Activated CD8-positive, alpha-beta memory T cell treated with anti-CD3 and anti-CD28 coated beads for 48 hours (primary cell): ENCODE measurements at regions not wholly inside any gene's neighbourhood (a gene's known extent, or its start where the extent isn't known, plus 50 kb on each side); places are given as distances from the start of the nearest gene placed in this dataset.
"Not testable (repeated sequence)": the region's sequence is repeated elsewhere in the genome, so short reads cannot be mapped to it uniquely, and the experiment has no call there.

Experiments
- DNase-seq, 3 experiments: peaks; one replicate each; pipeline ENCODE4 v3.0.0-alpha.2; 2020; ENCODE audit warnings: low read depth in 2 of 3, low spot score in 2 of 3

DNA sequence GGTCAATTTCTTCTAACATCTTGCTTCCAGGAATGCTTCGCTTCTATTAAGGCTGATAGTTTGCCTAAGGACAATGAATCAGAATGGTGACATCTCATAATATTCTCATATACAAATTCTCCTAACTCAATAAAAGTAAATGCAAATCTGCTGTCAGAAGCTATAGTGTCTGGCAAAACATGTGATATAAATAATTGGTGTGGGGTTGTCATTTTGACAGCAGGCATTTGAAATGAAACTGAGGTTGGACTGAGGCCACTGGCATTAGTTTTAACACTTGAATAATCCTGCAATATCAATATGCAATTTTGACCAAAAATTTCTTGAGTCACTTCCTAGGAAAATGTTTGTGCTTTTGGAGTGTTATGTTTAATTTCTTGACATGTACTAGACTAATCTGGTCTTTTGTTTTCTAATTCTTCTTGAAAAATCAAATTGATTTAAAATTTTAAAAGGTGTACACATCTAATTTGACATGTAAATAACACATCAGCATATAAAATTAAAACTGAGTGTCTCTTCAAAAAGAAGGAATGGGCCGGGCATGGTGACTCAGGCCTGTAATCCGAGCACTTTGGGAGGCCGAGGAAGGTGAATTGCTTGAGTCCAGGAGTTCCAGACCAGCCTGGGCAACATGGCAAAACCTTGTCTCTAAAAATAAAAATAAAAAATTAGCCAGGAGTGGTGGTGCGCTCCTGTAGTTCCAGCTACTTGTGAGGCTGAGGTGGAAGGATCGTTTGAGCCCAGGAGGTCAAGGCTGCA is 92.3 kb upstream of the BTG1 start:
- no peak for DNase-seq

DNA sequence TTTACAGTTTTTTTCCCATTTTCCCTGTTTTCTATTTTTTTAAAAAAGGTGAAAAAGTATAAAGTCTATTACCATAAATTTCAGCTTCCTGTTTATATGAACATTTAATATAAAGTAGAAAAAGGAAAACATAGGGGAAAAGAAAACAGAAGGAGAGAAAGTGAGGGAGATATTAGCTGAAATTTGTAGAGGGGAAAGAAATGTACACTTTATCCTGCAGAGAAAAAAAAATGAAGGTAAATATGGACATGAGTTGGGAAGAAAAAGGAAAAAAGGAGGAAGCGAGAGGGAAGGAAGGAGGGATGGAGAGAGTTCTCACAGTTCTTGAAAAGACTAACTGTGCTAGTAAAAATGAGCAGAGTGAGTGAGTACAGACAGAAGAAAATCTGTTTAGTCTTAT is 91.6 kb upstream of the BTG1 start:
- no peak for DNase-seq

DNA sequence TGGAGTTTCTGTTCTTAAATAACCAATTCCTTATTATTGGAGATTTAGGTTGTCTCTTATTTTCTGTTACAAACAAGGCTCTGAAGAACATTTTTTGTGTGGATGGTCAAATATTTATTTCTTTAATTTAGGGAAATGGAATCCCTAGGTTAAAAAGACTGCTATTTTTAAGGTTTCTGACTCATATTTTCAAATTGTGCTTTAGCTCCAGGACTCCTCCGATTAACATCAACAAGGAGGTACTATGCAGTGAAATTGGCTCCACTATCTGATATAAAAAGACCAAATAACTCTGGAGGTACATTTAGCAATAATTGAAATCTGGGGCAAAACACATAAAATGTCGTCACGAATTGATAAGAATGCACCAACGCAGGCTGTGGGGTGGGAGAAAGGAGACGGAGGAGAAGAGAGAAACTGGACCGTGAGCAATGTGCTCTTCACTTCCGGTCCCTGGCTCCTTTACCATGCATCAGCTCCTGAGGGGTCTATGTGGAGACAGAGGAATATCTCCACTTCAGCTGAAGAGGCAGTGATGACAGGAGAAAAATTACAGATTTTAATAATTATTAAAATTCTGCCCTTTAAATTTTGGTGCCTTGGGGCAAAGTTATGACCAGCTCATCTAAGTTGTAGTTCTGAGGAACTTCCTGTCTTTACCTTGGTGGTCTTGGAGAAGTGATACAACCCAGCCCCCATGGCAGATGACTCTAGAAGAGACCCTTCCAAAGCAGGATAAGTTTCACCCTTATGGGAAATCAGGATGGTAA is 90.2 kb upstream of the BTG1 start:
- no peak for DNase-seq

DNA sequence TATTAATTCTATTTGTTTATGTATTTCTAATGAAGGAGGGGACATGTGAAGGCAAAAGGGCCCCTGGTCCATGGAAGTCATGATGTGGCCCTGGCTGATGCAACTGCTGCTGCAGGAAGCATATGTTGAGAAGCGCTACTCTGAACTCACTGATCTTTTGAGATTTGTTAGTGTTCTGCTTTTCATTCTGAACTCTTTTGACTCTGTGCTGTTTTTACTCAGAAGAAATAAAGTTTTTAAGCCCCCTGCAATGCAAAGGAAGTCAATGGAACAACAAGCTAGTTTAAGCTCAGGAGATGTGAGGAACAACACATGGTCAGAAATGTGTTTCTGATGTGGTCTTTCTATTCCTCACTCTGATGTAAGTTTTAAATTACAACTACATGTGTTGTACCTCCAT is 88.9 kb upstream of the BTG1 start:
- no peak for DNase-seq

DNA sequence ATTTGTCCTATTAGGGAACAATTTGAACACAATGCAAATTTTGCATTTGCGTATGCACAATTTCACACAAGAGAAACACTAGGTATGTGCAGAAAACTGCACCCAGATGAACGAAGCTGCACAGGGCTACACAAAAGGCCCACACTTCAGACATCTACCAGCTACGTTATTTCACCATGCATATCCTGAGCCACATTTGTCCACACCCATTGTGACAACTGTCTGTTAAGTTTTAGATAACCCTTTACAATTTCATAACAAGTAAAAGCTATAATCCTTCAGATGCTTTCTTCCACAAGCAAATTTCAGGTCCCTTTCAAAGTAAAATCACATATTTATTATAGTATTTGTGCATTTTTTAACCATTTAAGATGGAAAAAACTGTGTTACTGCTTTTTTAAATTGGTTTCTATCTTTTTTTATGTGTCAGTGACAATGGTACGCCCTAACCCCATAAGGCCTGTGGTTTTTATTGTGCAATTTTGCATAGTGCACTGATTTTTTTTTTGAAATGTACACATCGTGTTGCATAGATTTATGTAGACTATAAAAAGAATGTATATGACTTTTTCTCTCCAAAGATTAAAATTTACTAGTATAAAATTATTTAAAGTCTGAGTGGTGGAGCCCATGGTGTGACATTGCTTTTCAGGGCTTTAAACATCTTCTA is 87.8 kb upstream of the BTG1 start:
- DNase-seq, result no peak

DNA sequence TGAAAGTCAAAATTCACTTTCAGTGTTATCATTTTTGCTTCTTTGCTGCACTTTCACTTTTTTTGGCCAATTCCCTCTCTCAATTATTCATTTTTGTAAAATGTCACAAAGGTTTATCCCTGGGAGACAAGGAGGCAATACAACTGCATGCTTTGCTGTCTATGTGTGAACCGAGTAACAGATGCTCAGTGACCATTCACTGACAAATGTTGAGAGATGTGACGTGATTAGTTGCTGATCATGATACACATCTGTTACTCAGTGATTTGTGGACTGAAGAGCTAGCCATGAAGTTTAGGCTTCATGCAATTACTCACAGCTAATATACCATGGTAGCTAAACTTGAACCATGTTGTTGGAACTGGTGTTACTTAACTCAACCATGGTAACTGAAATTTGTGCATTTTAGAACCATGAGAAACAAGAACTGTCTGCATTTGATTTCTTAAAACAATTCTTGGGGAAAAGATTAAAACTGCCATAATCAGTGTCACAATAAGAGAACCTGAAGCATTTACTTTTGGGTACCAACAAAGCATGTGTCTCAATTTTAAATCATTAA is 86.8 kb upstream of the BTG1 start:
- DNase-seq, result not testable (repeated sequence)

DNA sequence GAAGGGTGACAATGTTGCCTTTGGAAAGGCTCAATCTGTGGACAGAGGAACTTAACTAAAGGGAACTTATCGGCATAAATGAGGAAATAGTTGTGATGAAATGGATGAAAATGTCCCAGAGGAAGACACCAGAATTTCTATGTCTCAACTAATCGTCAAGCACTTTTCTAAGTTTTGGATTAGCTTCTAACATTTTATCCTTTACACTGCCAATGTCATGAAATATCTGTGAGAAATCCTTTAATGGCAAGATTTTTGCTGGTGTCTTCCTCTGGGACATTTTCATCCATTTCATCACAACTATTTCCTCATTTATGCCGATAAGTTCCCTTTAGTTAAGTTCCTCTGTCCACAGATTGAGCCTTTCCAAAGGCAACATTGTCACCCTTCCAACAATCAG is 86.3 kb upstream of the BTG1 start:
- not testable (repeated sequence) for DNase-seq

DNA sequence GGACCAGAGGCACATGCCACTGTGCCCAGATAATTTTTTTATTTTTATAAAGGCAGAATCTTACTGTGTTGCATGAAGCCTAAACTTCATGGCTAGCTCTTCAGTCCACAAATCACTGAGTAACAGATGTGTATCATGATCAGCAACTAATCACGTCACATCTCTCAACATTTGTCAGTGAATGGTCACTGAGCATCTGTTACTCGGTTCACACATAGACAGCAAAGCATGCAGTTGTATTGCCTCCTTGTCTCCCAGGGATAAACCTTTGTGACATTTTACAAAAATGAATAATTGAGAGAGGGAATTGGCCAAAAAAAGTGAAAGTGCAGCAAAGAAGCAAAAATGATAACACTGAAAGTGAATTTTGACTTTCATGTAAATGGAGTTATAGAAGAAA is 85.9 kb upstream of the BTG1 start:
- not testable (repeated sequence) for DNase-seq

DNA sequence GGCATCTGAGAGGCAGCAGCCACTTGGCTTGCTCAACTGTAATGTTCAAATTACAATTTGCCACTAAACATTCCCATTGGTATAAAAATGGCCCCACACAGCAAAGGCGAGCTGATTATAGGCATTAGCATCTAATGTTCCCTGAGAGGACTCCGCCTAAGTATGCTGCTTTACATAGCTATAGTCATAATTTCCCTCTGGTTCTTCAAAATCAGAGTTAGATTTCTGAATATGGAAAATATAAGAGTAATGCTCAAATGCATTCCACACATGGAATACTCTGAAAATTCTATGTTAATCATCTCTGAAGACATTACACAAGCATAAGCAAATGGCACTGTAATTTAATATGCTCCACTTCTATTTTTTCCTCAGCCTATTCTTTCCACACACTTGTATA is 83.7 kb upstream of the BTG1 start:
- no peak for DNase-seq

DNA sequence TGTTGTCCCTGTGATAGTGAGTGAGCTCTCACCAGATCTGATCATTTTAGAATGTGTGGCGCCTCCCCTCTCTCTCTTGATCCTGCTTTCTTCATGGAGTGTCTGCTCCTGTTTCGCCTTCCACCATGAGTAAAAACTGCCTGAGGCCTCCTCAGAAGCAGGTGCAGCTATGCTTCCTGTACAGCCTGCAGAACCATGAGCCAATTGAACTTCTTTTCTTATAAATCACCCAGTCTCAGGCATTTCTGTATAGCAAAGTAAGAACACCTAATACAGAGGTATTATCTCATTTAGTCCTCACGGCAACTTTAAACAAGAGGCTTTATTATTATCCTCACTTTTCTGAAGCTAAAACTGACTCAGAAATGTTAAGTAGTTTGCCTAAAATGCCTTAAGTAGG is 81.3 kb upstream of the BTG1 start:
- DNase-seq, result no peak

DNA sequence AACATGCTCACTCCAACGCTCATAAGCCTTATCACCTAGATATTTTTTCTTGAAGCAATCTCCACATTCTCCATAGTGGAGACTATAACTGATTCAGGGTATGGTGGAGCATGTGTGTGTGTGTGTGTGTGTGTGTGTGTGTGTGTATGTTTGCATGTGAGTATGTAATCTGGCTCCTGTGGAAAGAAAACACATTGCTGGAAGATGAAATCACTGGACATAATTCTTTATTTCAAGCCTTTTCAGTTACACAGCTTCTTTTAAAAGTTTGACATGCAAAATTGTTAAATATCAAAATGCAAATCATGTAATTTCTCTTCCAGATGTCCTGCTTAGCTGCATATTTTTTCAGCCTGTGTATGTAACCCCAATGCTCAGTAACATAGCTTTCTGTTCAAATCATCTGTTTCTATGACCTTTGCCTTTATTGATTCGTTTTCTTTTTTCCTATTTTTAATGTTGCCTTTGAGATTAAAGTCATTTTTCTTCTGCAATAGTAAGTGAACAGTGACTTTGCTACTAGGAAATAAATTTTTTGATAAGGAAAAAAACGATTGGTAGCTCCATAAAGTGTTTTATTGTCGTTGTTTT is 80.5 kb upstream of the BTG1 start:
- no peak for DNase-seq

DNA sequence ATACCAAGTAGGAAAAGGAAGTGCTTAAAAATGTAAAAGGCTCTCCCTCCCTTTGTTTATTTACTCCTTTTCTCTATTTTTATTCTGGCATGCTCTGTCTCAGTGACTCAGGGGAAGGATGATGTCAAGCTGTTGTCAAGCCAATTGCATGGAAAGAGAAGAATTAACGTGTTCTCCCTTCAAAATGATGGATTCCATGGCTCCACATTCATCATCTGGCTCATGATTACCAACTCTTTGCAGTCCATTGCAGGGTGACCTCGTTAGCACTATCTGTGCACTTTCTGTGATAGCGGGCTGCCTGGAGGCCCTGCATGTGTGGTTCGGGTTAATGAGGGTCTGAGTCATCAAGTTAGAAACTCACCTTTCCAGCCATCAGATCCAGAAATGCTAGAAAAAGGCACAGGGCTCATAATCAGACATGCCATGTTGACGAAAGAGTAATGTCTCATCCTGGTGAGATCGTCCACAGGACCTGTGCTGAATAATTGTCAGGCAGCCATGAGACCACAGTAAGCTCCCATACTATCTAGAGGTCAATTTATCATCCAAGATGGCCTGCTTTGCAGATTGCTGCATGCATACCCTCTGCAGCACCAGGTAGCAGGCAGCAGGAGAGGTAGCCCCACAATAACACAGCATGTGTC is 79.2 kb upstream of the BTG1 start:
- DNase-seq, result no peak

DNA sequence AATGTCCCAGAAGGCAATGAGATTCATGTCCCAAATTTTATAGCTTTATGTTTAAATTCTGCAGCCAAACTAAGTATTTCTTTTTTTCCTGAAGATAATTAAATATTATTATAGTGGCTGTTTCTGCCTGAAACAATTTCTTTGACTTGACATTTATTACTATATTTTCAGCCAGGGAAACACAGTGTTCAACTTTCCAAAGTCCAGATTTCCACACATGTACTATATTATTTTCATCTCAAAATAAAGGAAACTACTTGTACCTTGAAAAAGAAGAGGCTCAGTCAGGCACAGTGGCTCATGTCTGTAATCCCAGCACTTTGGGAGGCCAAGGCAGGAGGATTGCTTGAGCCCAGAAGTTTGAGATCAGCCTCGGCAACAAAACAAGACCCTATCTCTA is 77.8 kb upstream of the BTG1 start:
- no peak for DNase-seq

DNA sequence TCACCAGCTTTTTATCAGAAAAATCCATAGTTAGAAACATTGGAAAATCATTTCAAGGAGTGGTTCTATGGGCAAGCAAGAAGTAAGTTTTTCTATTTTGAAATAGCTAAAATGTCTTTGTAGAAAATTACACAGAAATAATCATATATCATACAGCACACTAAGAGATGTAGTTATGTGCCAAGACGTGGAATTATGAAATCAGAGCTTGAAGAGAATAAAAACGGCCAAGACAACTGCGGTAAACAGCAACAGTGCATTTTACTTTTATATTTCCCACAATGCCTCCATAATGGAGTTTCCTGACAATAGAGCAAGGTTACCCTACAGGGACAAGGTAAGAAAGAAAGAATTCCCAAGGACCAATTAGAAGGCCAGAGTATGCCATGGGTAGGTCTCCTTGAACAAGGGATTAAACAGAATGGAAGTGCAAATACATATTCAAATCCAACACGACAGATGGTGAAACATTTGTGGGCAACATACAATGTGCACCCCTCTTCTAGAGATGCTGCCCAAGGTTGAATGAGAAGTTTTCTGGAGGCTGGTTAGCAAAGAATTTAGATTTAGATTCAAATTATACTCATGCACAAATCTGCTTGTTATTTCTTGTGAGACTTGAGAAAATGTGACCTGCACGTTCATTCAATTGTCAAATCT is 76.1 kb upstream of the BTG1 start:
- no peak for DNase-seq

DNA sequence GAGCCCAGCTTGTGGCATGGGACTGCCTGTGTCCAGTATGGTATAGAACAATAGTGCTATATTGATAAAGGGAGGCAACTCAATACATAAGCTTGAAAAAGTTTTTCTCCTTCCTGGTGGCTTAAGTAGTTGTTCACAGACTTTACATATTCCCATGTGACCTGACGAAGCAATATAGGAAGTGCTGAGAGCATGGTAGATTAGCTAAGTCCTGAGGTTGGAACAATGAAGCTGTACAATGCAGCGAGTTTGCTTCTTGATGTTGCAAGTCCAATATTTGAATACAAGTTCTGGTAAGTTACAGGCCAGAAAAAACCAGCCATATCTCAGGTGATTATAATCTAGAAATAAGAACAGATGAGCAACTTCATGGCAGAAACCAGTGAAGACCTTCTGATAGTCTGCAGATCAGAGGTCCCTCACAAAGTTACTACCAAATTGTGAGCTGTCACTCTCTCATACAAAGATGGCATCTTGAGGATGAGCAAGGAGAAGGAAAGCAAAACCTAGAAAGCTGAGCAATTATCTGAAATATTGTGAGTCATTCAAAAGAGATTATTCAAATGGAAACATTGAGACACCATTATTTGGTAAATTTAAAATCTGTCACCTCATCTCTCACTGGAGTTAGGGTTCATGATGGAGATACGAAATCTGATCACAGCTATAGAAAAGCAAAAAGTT is 72.9 kb upstream of the BTG1 start:
- DNase-seq, result no peak

DNA sequence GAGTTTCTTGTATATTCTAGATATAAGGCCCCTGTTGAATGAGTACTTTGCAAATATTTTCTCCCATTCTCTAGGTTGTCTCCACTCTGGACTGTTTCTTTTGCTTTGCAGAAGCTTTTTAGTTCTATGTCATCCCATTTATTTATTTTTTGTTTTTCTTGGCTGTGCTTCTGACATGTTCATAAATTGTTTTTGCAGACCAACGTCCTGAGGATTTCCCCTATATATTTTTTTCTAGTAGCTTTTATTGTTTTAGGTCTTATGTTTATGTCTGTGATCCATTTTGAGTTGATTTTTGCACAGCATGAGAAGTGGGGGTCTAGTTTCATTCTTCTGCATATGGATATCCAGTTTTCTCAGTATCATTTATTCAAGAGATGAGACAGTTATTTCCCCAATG is 70.4 kb upstream of the BTG1 start:
- DNase-seq, result no peak

DNA sequence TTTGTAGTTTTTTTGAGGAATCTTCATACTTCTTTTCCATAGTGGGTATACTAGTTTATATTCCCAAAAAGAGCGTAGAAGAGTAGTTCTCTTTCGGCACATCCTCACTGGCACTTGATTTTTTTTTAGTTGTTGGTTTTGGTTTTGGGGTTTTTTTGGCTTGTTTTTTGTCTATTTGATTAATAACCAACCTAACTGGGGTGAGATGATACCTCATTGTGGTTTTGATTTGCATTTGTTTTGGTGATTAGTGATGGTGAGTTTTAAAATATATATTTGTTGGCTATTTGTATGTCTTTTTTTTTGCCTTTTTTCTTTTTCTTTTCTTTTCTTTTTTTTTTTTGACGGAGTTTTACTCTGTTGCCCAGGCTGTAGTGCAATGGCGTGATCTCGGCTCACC is 69.7 kb upstream of the BTG1 start:
- no peak for DNase-seq

DNA sequence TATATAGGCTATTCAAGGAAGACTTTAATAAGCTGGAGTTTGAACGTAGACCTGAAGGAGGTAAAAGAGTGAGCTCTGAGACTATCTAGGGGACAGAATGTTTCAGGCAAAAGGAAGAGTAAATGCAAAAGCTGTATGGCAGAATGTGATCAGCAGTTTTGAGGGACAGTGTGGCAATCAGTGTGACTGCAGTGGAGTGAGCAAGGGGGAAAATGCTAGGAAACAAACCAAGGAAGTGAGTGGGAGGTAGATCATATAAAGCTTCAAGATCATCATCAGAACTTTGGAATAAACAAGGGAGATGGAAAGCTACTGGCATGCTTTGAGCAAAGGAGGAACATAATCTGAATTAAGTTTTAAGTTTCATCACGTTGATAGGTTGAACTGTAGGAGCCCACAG is 67.5 kb upstream of the BTG1 start:
- DNase-seq, result no peak

DNA sequence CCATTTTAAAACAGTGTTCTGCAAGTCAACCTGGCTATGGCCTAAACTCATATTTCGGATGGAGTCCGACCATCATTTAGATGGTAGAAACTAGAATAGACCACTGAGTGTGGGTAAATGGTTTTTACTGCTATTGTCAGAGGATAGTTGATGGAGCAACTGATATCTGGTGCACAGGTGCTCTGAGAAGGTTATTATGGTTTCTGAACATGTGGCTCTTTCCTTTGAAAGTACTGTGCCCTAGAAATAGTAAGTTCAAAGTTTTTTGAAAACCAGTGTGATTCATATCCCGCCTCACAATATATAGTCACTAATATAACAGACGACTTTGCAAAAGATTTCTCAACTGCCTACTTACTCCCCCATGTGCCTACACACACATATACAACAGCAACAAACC is 64.4 kb upstream of the BTG1 start:
- no peak for DNase-seq

DNA sequence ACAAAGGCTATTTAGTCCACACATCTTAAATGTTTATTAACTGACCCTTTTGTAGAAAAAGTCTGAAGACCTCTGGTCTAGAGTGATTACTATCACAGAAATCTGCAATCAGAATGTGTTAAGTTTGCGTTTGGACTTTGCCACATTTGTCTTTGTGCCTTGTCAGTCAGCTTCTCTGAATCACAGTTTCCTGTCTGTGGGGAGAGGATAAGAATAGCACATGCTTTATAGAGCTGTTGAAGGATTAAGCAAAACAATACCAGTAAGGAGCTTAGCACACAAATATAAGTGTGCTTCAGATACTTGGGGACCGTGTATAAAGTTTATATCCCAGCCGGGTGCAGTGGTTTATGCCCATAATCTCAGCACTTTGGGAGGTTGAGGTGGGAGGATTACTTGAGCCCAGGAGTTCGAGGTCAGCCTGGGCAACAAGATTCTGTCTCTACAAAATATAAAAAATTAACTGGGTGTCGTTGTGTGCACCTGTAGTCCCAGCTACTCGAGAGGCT is 63.0 kb upstream of the BTG1 start:
- no peak for DNase-seq
